Cortex of kidney (tissue), 1 donor: ENCODE measurements at regions not wholly inside any gene's neighbourhood (a gene's known extent, or its start where the extent isn't known, plus 50 kb on each side); places are given as distances from the start of the nearest gene placed in this dataset.
"Not testable (repeated sequence)": the region's sequence is repeated elsewhere in the genome, so short reads cannot be mapped to it uniquely, and the experiment has no call there.

Experiments used
- DNase-seq: peaks from one replicate; lab custom pipeline; 2025; lab: John Stamatoyannopoulos, UW

- no peak for DNase-seq
These were observed 379.8 kb upstream of the FLRT2 start for GRCh38 chr14:85150166-85150565.

- no peak for DNase-seq
These were observed 375.2 kb upstream of the FLRT2 start for GRCh38 chr14:85154714-85155113.

GRCh38 chr14:85156319-85156718 lies 373.6 kb upstream of the FLRT2 start:
- no peak for DNase-seq

- no peak for DNase-seq
These were observed 370.2 kb upstream of the FLRT2 start for GRCh38 chr14:85159726-85160125.

GRCh38 chr14:85165094-85165493 lies 364.9 kb upstream of the FLRT2 start:
- DNase-seq: no peak

- DNase-seq: no peak
These were observed 360.6 kb upstream of the FLRT2 start for GRCh38 chr14:85169381-85169780.

GRCh38 chr14:85172290-85172689 lies 357.7 kb upstream of the FLRT2 start:
- DNase-seq: no peak

- no peak for DNase-seq
These were observed 357.0 kb upstream of the FLRT2 start for GRCh38 chr14:85172889-85173477.

GRCh38 chr14:85175556-85175955 lies 354.4 kb upstream of the FLRT2 start:
- no peak for DNase-seq

GRCh38 chr14:85178864-85179263 lies 351.1 kb upstream of the FLRT2 start:
- DNase-seq: no peak

- no peak for DNase-seq
These were observed 349.1 kb upstream of the FLRT2 start for GRCh38 chr14:85180876-85181275.

GRCh38 chr14:85182282-85182681 lies 347.7 kb upstream of the FLRT2 start:
- DNase-seq: no peak

- DNase-seq: no peak
These were observed 343.9 kb upstream of the FLRT2 start for GRCh38 chr14:85186082-85186481.

- DNase-seq: no peak
These were observed 342.4 kb upstream of the FLRT2 start for GRCh38 chr14:85187521-85187920.

- no peak for DNase-seq
These were observed 341.1 kb upstream of the FLRT2 start for GRCh38 chr14:85188836-85189235.

- DNase-seq: not testable (repeated sequence)
These were observed 340.7 kb upstream of the FLRT2 start for GRCh38 chr14:85189253-85189652.

GRCh38 chr14:85190251-85190650 lies 339.7 kb upstream of the FLRT2 start:
- no peak for DNase-seq

- no peak for DNase-seq
These were observed 338.0 kb upstream of the FLRT2 start for GRCh38 chr14:85191986-85192385.

- DNase-seq: no peak
These were observed 334.0 kb upstream of the FLRT2 start for GRCh38 chr14:85195872-85196477.

- DNase-seq: no peak
These were observed 331.9 kb upstream of the FLRT2 start for GRCh38 chr14:85198001-85198400.

GRCh38 chr14:85205875-85206274 lies 324.1 kb upstream of the FLRT2 start:
- no peak for DNase-seq

GRCh38 chr14:85214471-85214870 lies 315.5 kb upstream of the FLRT2 start:
- no peak for DNase-seq

- no peak for DNase-seq
These were observed 312.5 kb upstream of the FLRT2 start for GRCh38 chr14:85217412-85217811.

- no peak for DNase-seq
These were observed 311.0 kb upstream of the FLRT2 start for GRCh38 chr14:85218982-85219381.
